ENCODE measurements at regions not wholly inside any gene's neighbourhood (a gene's known extent, or its start where the extent isn't known, plus 50 kb on each side); places are given as distances from the start of the nearest gene placed in this dataset.
A peak's percentile ranks its signal among the peaks of the same experiment; 100 is the strongest.

GRCh38 chr10:31261511-31262311 is 57.3 kb upstream of the ZEB1 start:
- Histone ChIP-seq H2AFZ (ENCODE audit: low read length) (peak overlapping the region; percentile 40; the same call in 1 of the 2 replicates), H4K20me1 (ENCODE audit: low read length) (no peaks in the 10 kb centered on the region), H3K79me2 (ENCODE audit: low read length) (no peaks in the 10 kb centered on the region), H3K9me2 (replicated peaks; ENCODE audit: low read length) (no peaks in the 10 kb centered on the region), H3K9ac (ENCODE audit: low read length) (no peak overlapping the region), H3K4me3 (ENCODE audit: low read length) (peak overlapping the region; percentile 30; the same call in 1 of the 2 replicates), H3K27me3 (ENCODE audit: low read length) (no peaks in the 10 kb centered on the region), H3K4me2 (ENCODE audit: low read length) (peak overlapping the region; percentile 64), H3F3A (ENCODE audit: low read length, unreplicated experiment) (no peaks in the 10 kb centered on the region), H3K9me3 (ENCODE audit: low read length) (no peaks in the 10 kb centered on the region), H3K36me3 (ENCODE audit: low read depth, low read length) (no peaks in the 10 kb centered on the region), H3K27ac (ENCODE audit: low read length) (peak overlapping the region; percentile 54), H3K4me1 (ENCODE audit: insufficient read depth, low read length) (peaks cover 28% of the 10 kb centered on the region)
- BruUV-seq (replicated peaks), result no TSS peak
- TF ChIP-seq EZH2phosphoT487 (IDR thresholded peaks at IDR 0.05; ENCODE audit: borderline replicate concordance, low read length), result no peak
- no peak for TF ChIP-seq EZH2 (IDR thresholded peaks at IDR 0.05; ENCODE audit: low read length, unreplicated experiment)
- no peak for TF ChIP-seq CTCF (conservative IDR thresholded peaks at IDR 0.05; ENCODE audit: low read depth, low read length)
- ChIA-PET CTCF (no interaction called here), POLR2A (ENCODE audit: unreplicated experiment) (no interaction called here)
- DNase-seq (peak; percentile 61), ATAC-seq (peak; percentile 89)
- intact Hi-C loops (cut with micrococcal nuclease), result no loop called here

- POLR2A ChIA-PET (ENCODE audit: unreplicated experiment), result no interaction called here
Measured at GRCh38 chr10:31262672-31263071, 56.3 kb upstream of the ZEB1 start.

GRCh38 chr10:31263903-31264302 is 55.1 kb upstream of the ZEB1 start:
- ChIA-PET CTCF (no interaction called here), POLR2A (ENCODE audit: unreplicated experiment) (no interaction called here)
- Histone ChIP-seq H3K4me1 (ENCODE audit: insufficient read depth, low read length) (peaks cover 28% of the 10 kb centered on the region), H3K79me2 (ENCODE audit: low read length) (no peaks in the 10 kb centered on the region), H4K20me1 (ENCODE audit: low read length) (no peaks in the 10 kb centered on the region), H3K27me3 (ENCODE audit: low read length) (no peaks in the 10 kb centered on the region), H3K4me3 (ENCODE audit: low read length) (no peak overlapping the region), H3K4me2 (ENCODE audit: low read length) (no peak overlapping the region), H3K9me2 (replicated peaks; ENCODE audit: low read length) (no peaks in the 10 kb centered on the region), H3K9me3 (ENCODE audit: low read length) (no peaks in the 10 kb centered on the region), H2AFZ (ENCODE audit: low read length) (no peak overlapping the region), H3K36me3 (ENCODE audit: low read depth, low read length) (no peaks in the 10 kb centered on the region), H3K9ac (ENCODE audit: low read length) (no peak overlapping the region), H3K27ac (ENCODE audit: low read length) (no peak overlapping the region), H3F3A (ENCODE audit: low read length, unreplicated experiment) (no peaks in the 10 kb centered on the region)
- no peak for TF ChIP-seq CTCF (conservative IDR thresholded peaks at IDR 0.05; ENCODE audit: low read depth, low read length)
- no peak for TF ChIP-seq EZH2phosphoT487 (IDR thresholded peaks at IDR 0.05; ENCODE audit: borderline replicate concordance, low read length)
- TF ChIP-seq EZH2 (IDR thresholded peaks at IDR 0.05; ENCODE audit: low read length, unreplicated experiment), result no peak
- intact Hi-C loops (cut with micrococcal nuclease), result no loop called here
- DNase-seq (peak; percentile 36), ATAC-seq (no peak)
- BruUV-seq (replicated peaks), result no TSS peak

More at GRCh38 chr10:31262672-31263071, 56.3 kb upstream of the ZEB1 start:
- intact Hi-C loops (cut with micrococcal nuclease), result no loop called here
- no peaks in the 10 kb centered on the region for H3F3A ChIP-seq (ENCODE audit: low read length, unreplicated experiment)
- no TSS peak for BruUV-seq (replicated peaks)
- no peak for DNase-seq
- H4K20me1 ChIP-seq (ENCODE audit: low read length), result no peaks in the 10 kb centered on the region
- no peak for ATAC-seq
- no peak overlapping the region for H3K4me2 ChIP-seq (ENCODE audit: low read length)
- CTCF ChIA-PET, result no interaction called here
- H3K27me3 ChIP-seq (ENCODE audit: low read length), result no peaks in the 10 kb centered on the region
- H2AFZ ChIP-seq (ENCODE audit: low read length), result no peak overlapping the region
- H3K4me1 ChIP-seq (ENCODE audit: insufficient read depth, low read length), result peaks cover 28% of the 10 kb centered on the region
- no peak overlapping the region for H3K4me3 ChIP-seq (ENCODE audit: low read length)
- no peak for TF ChIP-seq EZH2 (IDR thresholded peaks at IDR 0.05; ENCODE audit: low read length, unreplicated experiment)
- no peaks in the 10 kb centered on the region for H3K36me3 ChIP-seq (ENCODE audit: low read depth, low read length)
- no peaks in the 10 kb centered on the region for H3K79me2 ChIP-seq (ENCODE audit: low read length)
- H3K9me3 ChIP-seq (ENCODE audit: low read length), result no peaks in the 10 kb centered on the region
- no peaks in the 10 kb centered on the region for H3K9me2 ChIP-seq (replicated peaks; ENCODE audit: low read length)
- H3K9ac ChIP-seq (ENCODE audit: low read length), result no peak overlapping the region
- H3K27ac ChIP-seq (ENCODE audit: low read length), result no peak overlapping the region

Data from PC-3 (cell line).